Activated naive CD4-positive, alpha-beta T cell treated with anti-CD3 and anti-CD28 coated beads, Interleukin-2, amount 10 ng/mL, durations not matched to agents 7 days and 5 days (primary cell): ENCODE measurements at regions not wholly inside any gene's neighbourhood (a gene's known extent, or its start where the extent isn't known, plus 50 kb on each side); places are given as distances from the start of the nearest gene placed in this dataset.

Source experiments
- CTCF ChIA-PET: fragments of 350-600 bp; sonication (Branson Sonifier 250); formaldehyde crosslinking; loops from one replicate; lab custom pipeline; 2021; ENCODE audit warnings: antibody characterized with exemption; lab: Charles Lee
- DNase-seq: peaks from one replicate; pipeline ENCODE4 v3.0.0-alpha.2; 2020
- H3K27ac Mint-ChIP-seq: one replicate; pipeline ENCODE4 v1.8.0; 2021; ENCODE audit warnings: mild to moderate bottlenecking, moderate library complexity, mixed read lengths
- H3K27me3 Mint-ChIP-seq: one replicate; pipeline ENCODE4 v1.8.0; 2021; ENCODE audit warnings: mild to moderate bottlenecking, mixed read lengths
- H3K36me3 Mint-ChIP-seq: one replicate; pipeline ENCODE4 v1.8.0; 2021; ENCODE audit warnings: mixed read lengths
- H3K4me1 Mint-ChIP-seq: one replicate; pipeline ENCODE4 v1.8.0; 2021; ENCODE audit warnings: mixed read lengths
- H3K4me3 Mint-ChIP-seq: one replicate; pipeline ENCODE4 v1.8.0; 2021; ENCODE audit warnings: mild to moderate bottlenecking, moderate library complexity, mixed read lengths
- H3K9me3 Mint-ChIP-seq: one replicate; pipeline ENCODE4 v1.8.0; 2021; ENCODE audit warnings: mixed read lengths

DNA sequence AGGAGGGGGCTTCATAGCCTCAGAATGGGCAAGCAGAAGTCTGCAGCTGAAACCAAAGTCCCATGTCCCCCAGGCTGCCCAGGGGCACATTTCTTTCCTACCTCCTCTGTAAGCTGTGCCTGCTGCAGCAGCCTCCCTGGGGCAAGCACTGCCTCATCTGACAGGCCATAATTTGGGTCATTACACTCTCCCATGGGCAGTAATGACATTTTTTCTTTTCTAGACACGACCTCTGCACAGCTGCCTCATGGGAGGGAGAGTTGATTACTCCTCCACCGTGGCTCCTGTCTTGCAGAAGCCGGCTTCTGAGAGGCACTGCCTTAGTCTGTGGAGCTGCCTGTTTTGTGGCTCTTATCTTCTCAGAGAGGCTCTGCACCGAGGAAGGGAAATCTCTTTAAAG is 268.9 kb downstream of the TDRD15 start:
- H3K27ac Mint-ChIP-seq: no peak overlapping the region
- no peaks in the 10 kb centered on the region for H3K36me3 Mint-ChIP-seq
- DNase-seq: no peak
- CTCF ChIA-PET: no interaction called here
- H3K27me3 Mint-ChIP-seq: no peaks in the 10 kb centered on the region
- H3K9me3 Mint-ChIP-seq: no peaks in the 10 kb centered on the region
- H3K4me1 Mint-ChIP-seq: no peaks in the 10 kb centered on the region
- H3K4me3 Mint-ChIP-seq: no peak overlapping the region

DNA sequence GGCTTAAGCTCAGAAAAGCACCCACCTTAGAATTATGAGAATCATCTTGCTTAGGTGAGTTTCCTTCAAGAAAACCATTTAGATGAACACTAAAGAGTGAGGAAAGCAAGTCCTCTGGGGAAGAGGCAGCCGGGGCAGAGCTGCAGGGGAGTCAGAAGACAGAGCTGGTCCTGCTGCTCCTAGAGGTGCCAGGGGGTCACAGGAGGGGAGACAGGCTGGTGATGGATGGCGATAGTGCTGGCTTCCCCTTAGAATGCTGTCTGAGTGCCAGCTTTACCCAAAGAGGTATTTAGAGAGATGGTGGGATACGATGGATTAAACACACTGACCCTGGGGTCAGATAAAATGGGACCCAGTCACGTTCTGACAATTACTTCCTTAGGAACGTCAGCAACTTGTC is 269.4 kb downstream of the TDRD15 start:
- Mint-ChIP-seq H3K36me3 (no peaks in the 10 kb centered on the region), H3K27ac (no peak overlapping the region), H3K9me3 (no peaks in the 10 kb centered on the region), H3K27me3 (no peaks in the 10 kb centered on the region), H3K4me1 (no peaks in the 10 kb centered on the region), H3K4me3 (no peak overlapping the region)
- CTCF ChIA-PET: no interaction called here
- no peak for DNase-seq

DNA sequence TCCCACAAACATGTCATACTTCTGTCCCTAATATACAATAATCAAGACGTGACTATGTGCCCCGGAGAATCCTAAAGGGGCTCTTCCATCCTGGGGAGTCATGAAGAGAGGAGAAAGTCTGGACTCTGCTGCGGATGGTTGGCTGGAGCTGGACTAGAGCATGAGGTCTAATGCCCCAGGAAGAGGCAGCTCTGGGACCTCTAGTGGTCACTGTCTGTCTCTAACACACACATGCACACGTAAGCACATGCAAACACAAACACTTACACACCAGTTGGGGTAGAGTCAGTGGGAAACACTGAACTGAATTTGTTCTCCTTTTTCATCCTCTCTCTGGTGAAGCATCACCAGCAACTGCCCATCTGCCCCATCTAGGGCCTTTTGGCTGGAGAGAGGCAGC is 271.6 kb downstream of the TDRD15 start:
- Mint-ChIP-seq H3K27ac (no peak overlapping the region), H3K9me3 (no peaks in the 10 kb centered on the region), H3K27me3 (no peaks in the 10 kb centered on the region), H3K4me1 (no peaks in the 10 kb centered on the region), H3K4me3 (no peak overlapping the region), H3K36me3 (no peaks in the 10 kb centered on the region)
- no peak for DNase-seq
- CTCF ChIA-PET: no interaction called here

DNA sequence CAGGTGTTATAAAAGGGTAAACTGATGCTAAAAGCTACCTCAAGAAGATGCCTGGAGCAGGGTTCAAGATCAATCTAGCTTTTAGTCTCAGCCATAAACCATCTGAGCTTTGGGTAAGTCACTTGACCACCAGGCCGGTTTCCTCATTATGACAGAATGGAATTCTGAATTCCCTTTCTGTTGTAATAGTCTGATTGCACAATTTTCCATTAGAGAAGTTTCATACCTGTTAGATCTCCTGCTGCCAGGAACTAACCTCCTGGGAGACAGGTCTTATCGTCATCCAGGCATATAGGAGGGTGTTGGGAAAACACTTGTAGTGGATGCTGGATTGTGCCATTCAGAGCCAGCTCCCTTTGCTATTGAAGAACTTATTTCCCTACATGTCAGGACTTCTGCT is 272.5 kb downstream of the TDRD15 start:
- H3K4me1 Mint-ChIP-seq: no peaks in the 10 kb centered on the region
- H3K27ac Mint-ChIP-seq: no peak overlapping the region
- CTCF ChIA-PET: no interaction called here
- no peaks in the 10 kb centered on the region for H3K36me3 Mint-ChIP-seq
- H3K9me3 Mint-ChIP-seq: no peaks in the 10 kb centered on the region
- no peaks in the 10 kb centered on the region for H3K27me3 Mint-ChIP-seq
- H3K4me3 Mint-ChIP-seq: no peak overlapping the region
- no peak for DNase-seq

DNA sequence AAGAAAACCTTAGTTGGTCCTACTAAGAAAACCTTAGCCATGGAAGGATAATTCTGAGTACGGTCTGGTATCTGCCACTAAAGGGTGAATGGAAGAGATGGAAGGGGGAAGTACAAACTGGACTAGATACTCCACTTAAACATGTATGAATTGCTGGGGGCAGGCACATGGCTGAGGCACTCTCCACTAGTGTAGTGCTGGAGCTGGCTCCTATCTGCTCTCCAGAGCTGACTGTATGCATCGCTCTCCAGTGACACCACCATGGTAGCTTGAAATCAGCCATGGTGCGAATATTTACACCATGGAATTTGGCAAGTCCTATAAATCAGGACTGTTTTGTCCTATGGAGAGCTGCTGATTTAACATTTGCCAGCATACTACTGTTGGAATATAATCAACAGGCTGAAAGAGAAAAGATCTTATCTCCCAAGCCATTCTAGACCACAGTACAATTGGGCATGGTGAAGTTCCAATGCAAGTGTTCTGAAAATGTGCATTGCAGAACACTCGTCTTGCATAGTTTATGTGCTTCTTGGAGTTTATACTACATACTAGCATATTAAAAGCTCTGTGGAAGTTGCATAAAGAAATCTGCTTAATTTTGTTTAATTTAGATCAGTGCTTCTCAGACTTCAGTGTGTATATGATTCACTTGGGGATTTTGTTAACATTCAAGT is 277.4 kb downstream of the TDRD15 start:
- Mint-ChIP-seq H3K4me1 (no peaks in the 10 kb centered on the region), H3K36me3 (no peaks in the 10 kb centered on the region), H3K9me3 (no peaks in the 10 kb centered on the region), H3K27me3 (no peaks in the 10 kb centered on the region), H3K27ac (no peak overlapping the region), H3K4me3 (no peak overlapping the region)
- CTCF ChIA-PET: no interaction called here
- no peak for DNase-seq

DNA sequence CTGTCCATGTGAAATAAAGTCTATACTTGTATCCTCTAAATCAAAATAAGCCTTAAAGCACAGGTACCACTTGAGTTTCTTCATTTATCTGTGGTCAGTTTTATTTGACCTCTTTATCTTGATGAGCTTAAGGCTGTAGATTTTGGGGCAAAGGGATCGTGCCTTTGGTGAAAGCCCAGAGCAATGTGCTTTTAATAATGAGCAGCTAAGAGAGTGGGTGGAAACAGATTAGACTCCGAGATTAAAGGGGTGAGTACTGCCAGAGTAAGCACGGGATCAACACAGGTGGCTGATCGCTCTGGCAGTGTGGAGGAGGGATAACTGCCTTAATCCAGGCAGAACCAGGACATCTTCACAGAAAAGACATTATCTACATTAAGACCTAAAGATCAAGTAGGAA is 280.4 kb downstream of the TDRD15 start:
- CTCF ChIA-PET: no interaction called here
- no peak for DNase-seq
- no peaks in the 10 kb centered on the region for H3K36me3 Mint-ChIP-seq
- no peaks in the 10 kb centered on the region for H3K9me3 Mint-ChIP-seq
- no peaks in the 10 kb centered on the region for H3K4me1 Mint-ChIP-seq
- H3K27ac Mint-ChIP-seq: no peak overlapping the region
- no peaks in the 10 kb centered on the region for H3K27me3 Mint-ChIP-seq
- no peak overlapping the region for H3K4me3 Mint-ChIP-seq

DNA sequence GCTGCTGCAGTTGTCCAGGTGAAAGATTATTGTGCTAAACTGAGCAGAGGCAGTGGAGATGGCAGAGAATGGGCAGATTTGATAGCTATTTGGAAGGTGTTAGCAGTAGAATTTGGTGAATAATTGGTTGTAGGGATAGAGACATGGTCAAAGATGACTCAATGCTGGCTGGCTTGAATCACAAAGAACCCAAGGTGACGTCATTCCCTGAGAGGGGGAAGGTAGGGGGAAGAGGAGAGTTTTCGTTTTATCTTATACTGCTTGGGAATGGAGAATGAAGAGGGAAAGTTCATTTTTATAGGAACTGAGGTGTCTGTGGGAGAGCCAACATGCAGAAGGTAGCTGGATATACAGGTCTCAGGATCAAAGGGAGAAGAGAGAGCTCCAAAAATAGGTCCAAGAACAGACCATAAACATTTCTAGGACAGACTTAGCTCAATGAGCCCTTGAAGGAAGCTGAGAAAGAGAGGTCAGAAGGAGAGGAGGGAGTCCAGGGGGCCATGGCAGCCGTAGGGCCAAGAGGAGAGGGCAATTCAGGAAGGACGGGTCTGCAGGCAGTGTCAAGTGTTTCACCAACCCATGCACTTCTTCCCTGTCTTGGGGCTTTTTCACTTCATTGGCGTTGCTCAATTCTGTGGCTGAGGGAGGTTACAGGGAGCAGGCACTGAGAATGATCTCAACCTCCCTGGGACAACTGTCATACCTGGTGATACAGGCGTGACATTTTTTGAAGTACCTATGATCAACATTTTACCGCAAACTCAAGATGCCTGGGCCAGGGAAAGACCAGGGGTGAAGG is 281.3 kb downstream of the TDRD15 start:
- CTCF ChIA-PET: no interaction called here
- no peaks in the 10 kb centered on the region for H3K27me3 Mint-ChIP-seq
- H3K9me3 Mint-ChIP-seq: no peaks in the 10 kb centered on the region
- DNase-seq: no peak
- no peaks in the 10 kb centered on the region for H3K36me3 Mint-ChIP-seq
- no peak overlapping the region for H3K27ac Mint-ChIP-seq
- H3K4me1 Mint-ChIP-seq: no peaks in the 10 kb centered on the region
- no peak overlapping the region for H3K4me3 Mint-ChIP-seq

DNA sequence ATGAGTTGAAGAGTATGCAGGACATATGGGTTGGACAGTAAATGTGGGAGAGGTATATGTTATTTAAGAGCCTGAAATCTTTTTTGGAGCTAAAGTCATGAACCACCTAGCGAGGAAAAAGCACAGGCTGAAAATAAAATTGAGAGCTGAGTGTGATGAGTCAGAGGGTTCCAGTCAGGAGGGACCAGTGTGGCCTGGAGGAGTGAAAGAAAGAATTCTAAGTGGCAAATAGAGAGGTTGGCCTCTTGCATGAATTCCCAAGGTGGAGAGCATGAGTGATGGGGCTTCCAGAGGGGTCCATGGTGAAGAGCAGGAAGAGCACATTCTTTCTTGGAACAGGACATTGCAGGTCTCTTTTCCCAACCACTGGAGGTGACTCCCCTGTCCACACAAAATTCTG is 282.6 kb downstream of the TDRD15 start:
- DNase-seq: no peak
- Mint-ChIP-seq H3K36me3 (no peaks in the 10 kb centered on the region), H3K9me3 (no peaks in the 10 kb centered on the region), H3K27me3 (no peaks in the 10 kb centered on the region), H3K4me3 (no peak overlapping the region), H3K4me1 (no peaks in the 10 kb centered on the region), H3K27ac (no peak overlapping the region)
- CTCF ChIA-PET: no interaction called here

DNA sequence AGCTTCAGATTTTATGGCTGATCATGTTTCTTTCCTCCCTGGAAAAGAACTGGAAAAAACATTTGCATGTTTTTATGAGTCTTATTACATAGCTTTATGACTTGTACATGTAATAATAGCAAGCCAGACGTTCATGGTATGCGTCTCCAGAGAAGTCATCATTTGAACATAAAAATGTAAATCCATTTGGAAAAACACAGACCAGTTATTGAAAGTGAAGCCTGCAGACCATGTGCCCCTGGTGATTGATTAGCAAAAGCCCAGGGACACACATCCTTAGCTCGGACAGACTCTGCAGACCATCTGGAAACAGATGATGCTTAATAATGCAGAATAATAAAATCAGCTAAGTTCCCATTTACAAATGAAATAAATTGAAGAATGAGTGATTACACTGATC is 283.1 kb downstream of the TDRD15 start:
- H3K4me3 Mint-ChIP-seq: no peak overlapping the region

DNA sequence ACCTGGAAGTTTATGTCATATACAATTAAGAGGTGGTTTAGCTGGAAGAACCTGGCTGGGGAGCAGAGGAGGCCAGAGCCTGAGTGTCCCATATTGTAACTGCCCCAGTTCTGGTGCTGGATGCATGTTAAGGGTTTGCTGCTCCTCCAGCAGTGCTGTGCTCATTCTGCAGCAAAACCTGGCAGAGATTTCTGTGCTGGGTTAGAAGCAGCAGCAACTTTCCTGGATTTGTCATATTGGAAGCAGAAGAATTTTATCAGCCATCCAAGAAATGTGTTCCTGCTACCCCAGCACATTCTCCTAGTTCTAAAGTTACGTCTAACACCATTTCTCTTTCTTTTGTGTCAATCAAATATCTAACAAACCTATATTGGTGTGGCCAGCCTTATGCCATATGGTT is 284.1 kb downstream of the TDRD15 start:
- Mint-ChIP-seq H3K9me3 (peaks cover 2% of the 10 kb centered on the region), H3K36me3 (no peaks in the 10 kb centered on the region), H3K4me1 (no peaks in the 10 kb centered on the region), H3K4me3 (no peak overlapping the region), H3K27ac (no peak overlapping the region), H3K27me3 (no peaks in the 10 kb centered on the region)
- CTCF ChIA-PET: no interaction called here
- no peak for DNase-seq

More for the DNA sequence above, 283.1 kb downstream of the TDRD15 start:
- Mint-ChIP-seq H3K4me1 (no peaks in the 10 kb centered on the region), H3K9me3 (peaks cover 2% of the 10 kb centered on the region), H3K36me3 (no peaks in the 10 kb centered on the region), H3K27ac (no peak overlapping the region), H3K27me3 (no peaks in the 10 kb centered on the region)
- no peak for DNase-seq
- CTCF ChIA-PET: no interaction called here

DNA sequence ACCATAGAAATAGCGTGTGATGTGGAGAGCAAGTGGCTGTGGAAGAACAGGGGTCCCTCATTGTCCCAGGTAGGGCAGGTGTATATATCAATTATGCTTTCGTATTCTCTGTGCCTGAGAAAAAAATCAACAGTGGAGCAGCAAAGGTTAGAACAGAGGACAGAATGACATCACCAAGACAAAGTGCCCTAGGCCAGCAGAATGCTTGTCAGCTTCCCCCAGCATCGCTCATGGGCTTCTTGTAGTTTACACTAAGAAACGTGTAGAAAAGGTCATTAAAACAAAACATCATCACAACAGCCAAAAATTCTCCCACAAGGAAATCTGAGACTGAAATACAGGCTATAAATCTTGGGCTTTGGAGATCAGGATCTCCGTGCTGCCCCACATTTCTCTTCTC is 288.0 kb downstream of the TDRD15 start:
- H3K9me3 Mint-ChIP-seq: peaks cover 2% of the 10 kb centered on the region
- no peaks in the 10 kb centered on the region for H3K36me3 Mint-ChIP-seq
- H3K4me1 Mint-ChIP-seq: no peaks in the 10 kb centered on the region
- H3K27ac Mint-ChIP-seq: no peak overlapping the region
- CTCF ChIA-PET: no interaction called here
- no peak overlapping the region for H3K4me3 Mint-ChIP-seq
- H3K27me3 Mint-ChIP-seq: no peaks in the 10 kb centered on the region
- DNase-seq: no peak

DNA sequence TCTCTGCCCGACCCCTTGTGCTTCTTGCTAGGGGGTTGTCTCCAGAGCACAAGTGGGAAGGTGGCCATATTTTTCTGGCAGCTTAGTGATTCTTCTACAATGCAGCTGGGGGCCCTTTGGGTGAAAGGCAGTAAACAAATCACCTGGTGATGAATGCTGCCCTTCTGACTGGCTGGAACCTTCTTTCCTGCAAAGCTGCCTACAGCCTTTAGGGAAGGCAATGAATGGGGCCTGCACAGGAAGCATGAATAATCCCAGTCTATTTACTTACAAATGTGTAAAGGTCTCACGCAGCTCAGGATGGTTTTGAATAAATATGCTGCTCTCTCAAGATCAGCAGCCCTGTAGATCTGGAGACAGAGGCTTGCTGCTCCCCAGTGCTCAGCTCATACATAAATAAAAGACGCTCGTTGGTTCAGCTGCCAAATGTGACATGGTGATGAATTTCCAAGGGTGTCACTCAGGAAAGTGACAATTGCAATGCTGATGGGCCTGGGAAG is 289.2 kb downstream of the TDRD15 start:
- CTCF ChIA-PET: interaction anchor here (1.3 kb wide), 1 partner anchor 9 kb away, joined by 6 read pairs; no protein-coding TSS in a partner anchor
- no peak for DNase-seq
- no peak overlapping the region for H3K27ac Mint-ChIP-seq
- H3K36me3 Mint-ChIP-seq: no peaks in the 10 kb centered on the region
- no peak overlapping the region for H3K4me3 Mint-ChIP-seq
- peaks cover 2% of the 10 kb centered on the region for H3K9me3 Mint-ChIP-seq
- H3K27me3 Mint-ChIP-seq: no peaks in the 10 kb centered on the region
- no peaks in the 10 kb centered on the region for H3K4me1 Mint-ChIP-seq

DNA sequence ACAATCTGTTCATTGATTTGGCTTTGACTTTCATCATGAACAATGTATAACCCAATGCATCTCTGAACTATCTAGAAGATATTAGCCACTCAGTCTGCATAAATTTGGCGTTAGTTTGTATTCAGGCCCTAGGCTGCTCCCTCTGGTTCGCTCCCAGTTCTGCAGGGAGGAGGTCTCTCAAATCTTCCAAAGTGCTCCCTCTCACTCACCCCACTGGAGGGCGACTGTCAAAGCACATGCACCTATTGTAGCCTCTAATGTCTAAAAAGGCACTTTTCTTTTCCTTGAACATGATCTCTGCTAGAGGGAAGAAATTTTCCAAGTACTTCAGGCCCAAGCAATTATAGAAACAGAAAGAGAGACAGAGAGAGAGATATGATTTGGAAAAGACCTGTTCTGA is 291.5 kb downstream of the TDRD15 start:
- no peak for DNase-seq
- Mint-ChIP-seq H3K4me3 (no peak overlapping the region), H3K27ac (no peak overlapping the region), H3K36me3 (no peaks in the 10 kb centered on the region), H3K27me3 (no peaks in the 10 kb centered on the region), H3K9me3 (peaks cover 2% of the 10 kb centered on the region), H3K4me1 (no peaks in the 10 kb centered on the region)
- CTCF ChIA-PET: no interaction called here

DNA sequence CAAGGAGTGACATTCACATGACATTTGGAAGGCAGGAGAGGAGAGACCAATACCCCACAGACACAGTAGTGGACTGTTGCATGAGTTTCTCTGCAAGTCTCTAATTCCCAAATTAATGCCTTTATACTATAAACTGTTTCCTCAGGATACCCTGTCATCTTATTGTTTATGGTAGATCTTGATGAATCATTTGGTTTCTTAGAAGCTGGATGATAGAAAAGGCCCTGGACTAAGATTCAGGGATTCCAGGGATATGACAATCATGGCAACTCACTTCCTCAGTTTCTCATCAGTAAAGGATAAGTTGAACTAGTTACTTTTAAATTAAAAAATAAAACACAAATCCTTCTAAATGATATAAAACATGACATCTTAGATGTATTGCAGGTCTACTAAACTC is 292.5 kb downstream of the TDRD15 start:
- no peaks in the 10 kb centered on the region for H3K4me1 Mint-ChIP-seq
- no peaks in the 10 kb centered on the region for H3K27me3 Mint-ChIP-seq
- no peak overlapping the region for H3K27ac Mint-ChIP-seq
- H3K4me3 Mint-ChIP-seq: no peak overlapping the region
- H3K9me3 Mint-ChIP-seq: peaks cover 2% of the 10 kb centered on the region
- CTCF ChIA-PET: no interaction called here
- H3K36me3 Mint-ChIP-seq: no peaks in the 10 kb centered on the region
- no peak for DNase-seq

DNA sequence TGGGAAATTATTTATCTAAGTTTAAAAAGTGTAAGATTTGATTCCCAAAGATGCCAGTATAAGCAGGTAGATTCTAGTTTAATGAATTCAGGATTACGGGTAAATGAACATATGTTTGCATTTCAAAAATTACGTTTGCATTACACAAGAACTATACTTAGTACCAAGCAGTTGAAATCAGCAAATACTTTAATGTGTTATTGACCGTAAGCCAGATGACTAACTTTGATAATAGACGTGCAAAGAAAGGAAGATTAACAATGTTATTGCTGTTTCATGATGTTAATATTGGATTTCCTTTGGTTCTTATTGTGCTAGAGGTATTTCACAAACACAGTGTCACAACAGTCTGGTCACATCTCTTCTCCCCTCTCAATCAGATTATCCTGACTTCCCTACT is 294.7 kb downstream of the TDRD15 start:
- CTCF ChIA-PET: no interaction called here
- Mint-ChIP-seq H3K4me3 (no peak overlapping the region), H3K27me3 (no peaks in the 10 kb centered on the region), H3K36me3 (no peaks in the 10 kb centered on the region), H3K27ac (no peak overlapping the region), H3K4me1 (no peaks in the 10 kb centered on the region), H3K9me3 (no peaks in the 10 kb centered on the region)
- DNase-seq: no peak
